ENCODE measurements at regions not wholly inside any gene's neighbourhood (a gene's known extent, or its start where the extent isn't known, plus 50 kb on each side); places are given as distances from the start of the nearest gene placed in this dataset.

- TF ChIP-seq, protein P1, sequence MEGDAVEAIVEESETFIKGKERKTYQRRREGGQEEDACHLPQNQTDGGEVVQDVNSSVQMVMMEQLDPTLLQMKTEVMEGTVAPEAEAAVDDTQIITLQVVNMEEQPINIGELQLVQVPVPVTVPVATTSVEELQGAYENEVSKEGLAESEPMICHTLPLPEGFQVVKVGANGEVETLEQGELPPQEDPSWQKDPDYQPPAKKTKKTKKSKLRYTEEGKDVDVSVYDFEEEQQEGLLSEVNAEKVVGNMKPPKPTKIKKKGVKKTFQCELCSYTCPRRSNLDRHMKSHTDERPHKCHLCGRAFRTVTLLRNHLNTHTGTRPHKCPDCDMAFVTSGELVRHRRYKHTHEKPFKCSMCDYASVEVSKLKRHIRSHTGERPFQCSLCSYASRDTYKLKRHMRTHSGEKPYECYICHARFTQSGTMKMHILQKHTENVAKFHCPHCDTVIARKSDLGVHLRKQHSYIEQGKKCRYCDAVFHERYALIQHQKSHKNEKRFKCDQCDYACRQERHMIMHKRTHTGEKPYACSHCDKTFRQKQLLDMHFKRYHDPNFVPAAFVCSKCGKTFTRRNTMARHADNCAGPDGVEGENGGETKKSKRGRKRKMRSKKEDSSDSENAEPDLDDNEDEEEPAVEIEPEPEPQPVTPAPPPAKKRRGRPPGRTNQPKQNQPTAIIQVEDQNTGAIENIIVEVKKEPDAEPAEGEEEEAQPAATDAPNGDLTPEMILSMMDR (IDR thresholded peaks at IDR 0.05), result no peak
- no peak for TF ChIP-seq EP300 (IDR thresholded peaks at IDR 0.05)
- no peak for TF ChIP-seq POLR2AphosphoS5 (IDR thresholded peaks at IDR 0.05)
- no peak for TF ChIP-seq POLR2A (IDR thresholded peaks at IDR 0.05; ENCODE audit: low read depth)
Measured at GRCh38 chr11:134689886-134690285, 277.8 kb upstream of the B3GAT1 start.

Data from esophagus muscularis mucosa (tissue), 4 donors.